HG03066 (cell line): ENCODE measurements at regions not wholly inside any gene's neighbourhood (a gene's known extent, or its start where the extent isn't known, plus 50 kb on each side); places are given as distances from the start of the nearest gene placed in this dataset.

ENCODE experiments used
- ATAC-seq: cut with Tn5 transposase; IDR thresholded peaks from one replicate; pipeline ENCODE4 v1.9.1; 2021; ENCODE audit warnings: low read depth; ENCODE audit not compliant: unreplicated experiment

DNA sequence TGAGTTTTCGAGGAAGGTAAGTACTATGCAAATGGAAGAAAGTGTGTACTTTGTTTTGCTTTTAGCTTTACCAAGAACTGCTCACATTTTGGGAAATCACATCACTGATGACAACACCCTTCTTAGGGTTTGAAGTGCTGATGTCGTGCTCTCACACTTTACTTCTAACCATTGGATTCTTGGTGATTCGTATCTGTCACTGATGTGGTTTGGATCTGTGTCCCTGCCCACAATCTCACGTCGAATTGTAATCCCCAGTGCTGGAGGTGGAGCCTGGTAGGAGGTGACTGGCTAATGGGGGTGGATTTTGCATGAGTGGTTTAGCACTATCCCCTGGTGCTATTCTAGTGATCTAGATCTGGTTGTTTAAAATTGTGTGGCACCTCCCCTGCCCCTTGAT is 75.4 kb upstream of the RGMA start:
- ATAC-seq = no peak

GRCh38 chr15:93162560-93162959 is 73.5 kb upstream of the RGMA start:
- no peak for ATAC-seq

- ATAC-seq = no peak
These were observed 70.9 kb upstream of the RGMA start for GRCh38 chr15:93159930-93160329.

DNA sequence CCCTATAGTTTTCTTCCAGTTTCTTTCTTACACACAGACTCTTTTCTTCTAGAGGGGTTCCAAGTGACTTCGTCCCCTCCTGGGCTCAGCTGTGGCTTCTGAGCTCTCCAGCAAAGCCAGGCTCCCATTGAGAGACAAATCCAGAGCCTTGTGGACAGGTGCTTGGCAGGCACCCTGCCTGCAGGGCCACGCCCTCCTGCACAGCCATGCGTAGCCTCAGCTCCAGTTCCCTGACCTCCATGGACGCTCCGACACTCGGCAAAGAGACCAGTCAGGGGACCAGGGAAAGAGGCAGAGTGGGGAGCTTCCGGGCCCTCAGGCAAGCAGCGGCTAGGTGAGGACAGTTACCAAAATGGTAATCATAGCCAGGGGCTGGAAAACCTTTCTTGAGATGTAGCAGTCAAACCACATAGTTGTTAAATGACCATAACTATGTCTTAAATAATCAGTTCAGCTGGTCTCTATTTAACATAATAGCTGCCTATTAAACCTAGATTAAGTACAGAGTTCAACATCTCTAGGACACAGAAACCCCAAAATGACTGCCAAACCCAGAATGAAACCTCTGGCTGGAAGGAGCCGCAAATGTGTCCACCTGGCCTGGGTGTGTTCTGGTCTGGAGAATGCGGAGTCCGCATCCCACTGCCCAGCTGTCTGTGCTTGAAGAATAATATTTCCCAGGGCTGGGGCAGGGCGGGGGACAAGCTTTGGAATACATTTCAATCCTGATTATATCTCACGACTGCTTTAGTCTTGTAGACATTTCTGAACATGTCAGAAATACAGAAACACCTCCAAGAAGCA is 69.3 kb upstream of the RGMA start:
- ATAC-seq = no peak

DNA sequence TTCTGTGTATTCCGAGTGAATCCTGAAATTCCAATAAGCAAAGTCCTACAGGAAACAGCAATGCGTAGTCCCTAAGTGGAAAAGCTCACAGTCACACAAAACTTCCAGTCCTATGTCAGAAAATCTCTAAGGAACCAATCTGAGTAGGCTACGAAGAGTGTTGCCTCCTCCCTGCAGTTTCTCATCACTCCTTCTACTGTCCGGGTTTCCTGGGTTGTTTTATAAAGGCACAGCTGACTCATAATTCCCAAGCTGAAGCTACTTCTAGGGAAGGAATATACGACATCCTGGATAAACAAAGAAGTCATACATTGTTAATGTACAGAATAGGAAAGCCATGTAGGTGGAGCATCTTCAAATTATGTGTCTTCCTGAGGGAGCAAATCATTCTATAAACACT is 65.7 kb upstream of the RGMA start:
- ATAC-seq = no peak

DNA sequence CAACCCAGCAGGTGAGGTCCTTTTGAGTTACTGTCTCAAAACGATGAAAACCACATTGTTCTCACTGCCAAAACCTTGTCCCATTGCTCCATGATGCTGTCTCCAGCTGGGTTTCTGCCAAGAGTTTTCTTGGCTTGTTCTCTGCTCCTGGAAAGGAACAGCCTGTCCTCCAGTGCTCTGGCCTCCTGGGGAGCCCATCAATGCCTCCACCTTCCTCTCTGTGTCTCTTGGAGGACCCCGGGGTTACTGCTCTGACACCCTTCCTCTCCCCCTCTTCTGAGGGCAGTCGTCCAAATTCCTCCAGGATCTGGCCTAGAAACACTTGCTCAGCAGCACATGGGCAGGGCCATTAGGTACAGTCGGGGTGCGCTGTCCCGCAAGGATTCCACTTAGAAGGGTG is 63.9 kb upstream of the RGMA start:
- ATAC-seq = no peak

- no peak for ATAC-seq
These were observed 63.3 kb upstream of the RGMA start for GRCh38 chr15:93152360-93152759.

GRCh38 chr15:93150910-93151881 is 62.2 kb upstream of the RGMA start:
- ATAC-seq = no peak

GRCh38 chr15:93146601-93147000 is 57.6 kb upstream of the RGMA start:
- no peak for ATAC-seq

DNA sequence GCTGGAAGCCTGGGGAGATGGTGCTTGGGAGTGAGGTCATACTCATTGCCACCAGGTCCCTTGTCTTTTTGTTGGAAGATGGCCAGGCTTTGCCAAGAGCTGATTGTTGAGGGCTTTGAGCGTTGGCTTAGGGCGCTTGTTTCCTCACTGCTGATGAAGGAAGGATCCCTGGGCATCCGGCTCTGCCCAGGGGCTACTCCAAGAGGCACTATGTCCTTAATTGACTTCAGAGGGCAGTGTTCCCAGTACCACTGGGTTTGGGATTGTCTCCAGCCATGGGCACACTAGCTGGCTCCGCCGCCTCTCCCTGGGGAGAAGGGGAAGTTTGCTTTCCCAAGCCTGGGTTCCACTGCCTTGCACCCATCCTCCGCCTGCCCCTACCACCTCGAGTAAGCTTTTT is 57.2 kb upstream of the RGMA start:
- ATAC-seq = no peak

- ATAC-seq = no peak
These were observed 55.6 kb upstream of the RGMA start for GRCh38 chr15:93144463-93145236.

GRCh38 chr15:93143186-93143585 is 54.2 kb upstream of the RGMA start:
- no peak for ATAC-seq

GRCh38 chr15:93141371-93141794 is 52.4 kb upstream of the RGMA start:
- no peak for ATAC-seq

- no peak for ATAC-seq
These were observed 50.4 kb upstream of the RGMA start for GRCh38 chr15:93139436-93139835.

DNA sequence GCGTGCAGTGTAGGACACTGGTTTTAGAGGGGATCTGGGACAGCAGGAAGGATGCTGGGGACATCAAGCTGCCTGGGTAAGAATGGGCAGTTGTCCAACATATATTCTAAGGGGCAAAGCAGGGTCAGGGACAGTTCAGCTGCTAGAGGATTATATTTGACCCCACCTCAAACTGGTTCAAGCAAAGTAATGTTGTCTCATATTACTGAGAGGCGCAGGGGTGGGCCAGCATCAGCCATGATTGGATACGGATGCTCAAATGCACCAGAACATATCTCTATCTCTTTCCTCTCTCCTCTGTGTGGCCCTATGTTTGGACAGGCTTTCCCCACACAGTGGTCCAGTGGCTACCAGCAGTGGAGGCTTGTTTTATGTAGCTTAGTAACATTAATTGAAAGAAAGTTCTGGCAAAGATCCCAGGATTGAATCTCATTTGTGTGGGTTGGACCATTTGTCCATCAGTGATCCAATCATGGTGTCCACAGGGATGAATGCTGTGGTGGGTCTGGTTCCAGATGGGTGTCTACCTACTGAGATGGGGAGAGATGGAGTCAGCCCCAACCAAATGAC is 49.8 kb upstream of the RGMA start:
- ATAC-seq = no peak
